CD4-positive, alpha-beta T cell treated with Interleukin-6 at 100 ng/mL for 8 hours (primary cell): ENCODE measurements at regions not wholly inside any gene's neighbourhood (a gene's known extent, or its start where the extent isn't known, plus 50 kb on each side); places are given as distances from the start of the nearest gene placed in this dataset.
"Not testable (repeated sequence)": the region's sequence is repeated elsewhere in the genome, so short reads cannot be mapped to it uniquely, and the experiment has no call there.

Source experiments
- DNase-seq: peaks from one replicate; pipeline ENCODE4 v3.0.0-alpha.2; 2020; ENCODE audit warnings: mixed read lengths, low spot score

DNA sequence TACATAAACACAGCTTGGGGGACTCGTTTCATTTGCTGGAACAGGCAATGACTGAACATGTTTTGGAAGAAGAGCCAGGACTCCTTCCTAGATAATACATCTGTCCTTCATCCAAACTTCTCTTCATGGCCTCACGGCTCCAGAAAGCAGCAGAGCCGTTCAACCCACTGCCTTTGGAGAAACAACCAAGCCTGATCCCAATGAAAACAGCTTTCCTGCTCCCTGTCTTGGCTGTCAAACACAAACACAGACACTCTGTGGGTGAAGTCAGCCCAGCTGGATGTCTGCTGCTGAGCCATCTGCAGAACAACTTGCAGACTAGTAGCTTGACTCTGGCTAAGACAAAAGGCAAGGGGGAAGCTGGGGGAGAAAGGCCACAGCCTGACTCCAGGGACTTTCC lies 345.1 kb upstream of the PSMD7 start:
- no peak for DNase-seq

DNA sequence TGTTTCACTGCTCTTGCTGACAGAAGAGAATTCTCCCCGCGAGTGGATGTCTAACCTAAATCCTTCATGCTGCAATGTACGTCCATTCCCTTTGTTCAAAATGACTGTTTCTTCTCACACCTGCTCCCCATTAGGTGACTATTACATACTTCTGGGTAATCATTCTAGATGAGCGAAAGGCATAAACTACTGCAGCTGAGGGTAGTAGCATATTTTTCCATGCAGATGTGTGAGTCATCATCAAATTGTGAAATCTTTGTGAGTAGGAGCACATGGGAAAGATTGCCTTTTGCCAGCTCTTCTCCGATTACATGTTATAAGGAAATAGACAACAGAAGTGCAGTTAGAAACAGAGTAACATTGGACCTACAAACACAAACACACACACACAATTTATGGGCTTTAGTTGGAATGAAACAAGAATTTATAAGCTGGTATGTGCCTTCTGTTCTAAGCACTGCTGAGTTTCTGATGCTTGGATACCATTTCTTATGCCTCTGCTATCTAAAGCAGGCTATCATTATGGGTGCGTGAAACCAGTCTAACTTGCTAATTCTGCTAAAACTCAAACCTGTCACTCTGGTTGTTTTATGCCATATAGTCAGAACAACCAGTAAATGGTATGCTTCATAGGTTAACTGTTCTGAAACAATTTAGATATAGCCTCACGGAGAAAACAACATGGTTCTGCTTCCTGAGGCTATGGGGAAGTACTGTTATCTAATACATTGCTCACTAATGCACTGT lies 346.9 kb upstream of the PSMD7 start:
- no peak for DNase-seq

- no peak for DNase-seq
Observed at GRCh38 chr16:73945631-73946030, 351.0 kb upstream of the PSMD7 start.

DNA sequence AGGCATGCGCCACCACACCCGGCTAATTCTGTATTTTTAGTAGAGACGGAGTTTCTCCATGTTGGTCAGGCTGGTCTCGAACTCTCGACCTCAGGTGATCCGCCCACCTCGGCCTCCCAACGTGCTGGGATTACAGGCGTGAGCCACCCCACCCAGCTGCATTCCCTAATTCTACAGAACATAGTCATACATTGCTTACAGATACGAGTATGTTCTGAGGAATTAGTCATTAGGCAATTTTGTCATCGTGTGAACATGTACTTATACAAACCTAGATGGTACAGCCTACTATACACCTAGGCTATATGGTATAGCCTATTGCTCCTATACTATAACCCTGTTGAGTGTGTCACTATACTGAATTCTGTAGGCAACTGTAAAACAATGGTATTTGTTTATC lies 353.4 kb upstream of the PSMD7 start:
- DNase-seq: not testable (repeated sequence)

- DNase-seq: not testable (repeated sequence)
Observed at GRCh38 chr16:73940786-73941185, 355.8 kb upstream of the PSMD7 start.

DNA sequence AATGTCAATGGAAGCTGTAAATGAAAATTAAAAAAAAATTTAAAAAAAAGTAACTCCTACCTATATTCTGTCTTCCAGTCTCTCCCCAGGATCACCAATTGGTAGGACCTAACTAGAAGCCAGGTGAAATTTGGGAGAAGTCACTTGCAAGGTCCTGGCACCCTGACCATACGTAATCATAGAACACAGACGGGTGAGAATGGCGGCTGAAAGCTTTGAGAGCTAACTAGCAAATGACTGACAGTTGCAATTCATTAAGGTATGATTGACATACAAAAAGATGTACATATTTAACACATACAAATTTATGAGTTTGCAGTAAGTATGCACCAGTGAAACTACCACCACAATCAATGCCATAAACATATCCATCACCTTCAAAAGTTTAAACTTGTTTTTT lies 372.7 kb upstream of the PSMD7 start:
- no peak for DNase-seq

DNA sequence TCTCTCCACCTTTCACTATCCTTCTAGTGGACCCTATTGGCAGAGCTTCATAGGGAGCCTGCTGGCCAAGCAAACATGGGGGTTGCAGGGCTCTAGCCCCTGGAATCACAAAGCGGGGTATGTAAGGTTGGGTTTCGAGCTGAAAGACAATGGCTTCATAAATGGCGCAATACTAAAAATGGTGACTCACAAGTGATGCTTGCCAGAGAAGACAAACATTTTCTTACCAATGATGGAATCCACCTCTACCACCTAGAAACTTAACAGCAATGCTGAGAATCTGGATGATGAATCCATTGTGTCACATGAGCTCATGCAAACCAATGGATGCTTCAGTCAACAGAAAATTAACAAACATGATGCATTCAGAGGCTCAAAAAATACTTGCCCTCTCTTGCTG lies 375.3 kb upstream of the PSMD7 start:
- no peak for DNase-seq

DNA sequence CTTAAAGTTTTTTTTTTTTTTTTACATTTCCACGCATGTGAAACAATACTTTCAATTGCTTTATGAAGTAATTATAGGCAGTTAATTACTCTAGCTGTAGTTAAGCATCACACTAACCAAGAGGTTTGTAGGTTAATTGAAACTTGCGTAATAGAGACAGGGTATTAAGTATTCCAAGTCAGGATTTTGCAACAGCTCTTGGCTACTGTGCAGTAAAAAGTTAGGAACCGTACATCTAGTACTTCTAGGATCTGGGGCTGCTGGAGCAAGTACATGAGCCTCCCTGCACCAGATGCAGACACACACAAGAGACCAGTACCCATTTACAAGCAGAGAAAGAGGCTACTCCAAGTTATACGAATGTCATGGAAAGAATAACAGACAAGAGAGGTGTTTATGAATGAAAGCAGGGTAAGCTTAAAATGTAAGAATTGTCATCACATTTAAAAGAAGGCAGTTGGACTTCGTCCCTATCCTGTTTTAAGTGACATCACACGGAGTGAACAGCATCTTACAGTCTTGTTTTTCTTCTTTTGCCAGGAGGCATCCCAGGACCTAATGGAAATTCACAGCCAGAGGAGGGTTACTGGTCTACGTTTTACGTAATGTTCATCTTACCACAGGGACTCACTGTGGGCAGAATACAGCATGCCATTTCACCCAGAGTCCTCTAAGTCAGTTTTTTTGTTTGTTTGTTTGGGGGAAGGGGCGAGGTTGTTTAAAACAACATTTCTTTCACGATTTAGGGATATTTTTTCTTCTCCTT lies 379.6 kb upstream of the PSMD7 start:
- no peak for DNase-seq

- DNase-seq: no peak
Observed at GRCh38 chr16:73915935-73916334, 380.7 kb upstream of the PSMD7 start.

DNA sequence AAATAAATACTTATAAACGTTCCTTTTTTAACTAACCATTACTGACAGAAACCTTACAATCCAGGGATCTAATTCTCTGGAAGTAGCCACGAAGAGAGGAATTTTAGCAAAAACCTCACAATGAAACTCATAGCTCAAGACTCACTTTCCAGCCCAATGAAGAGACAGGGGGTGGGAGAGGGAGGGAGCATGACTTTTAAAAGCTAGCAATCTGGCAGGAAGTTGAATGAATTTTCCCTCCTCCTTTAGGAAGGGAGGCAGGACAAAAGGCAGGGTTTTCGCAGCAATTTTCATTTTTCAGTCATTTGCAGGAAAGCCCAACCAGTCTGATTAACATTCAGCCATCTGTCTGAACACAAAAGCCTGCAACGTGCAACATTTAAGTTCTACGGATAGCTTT lies 381.5 kb upstream of the PSMD7 start:
- DNase-seq: no peak

DNA sequence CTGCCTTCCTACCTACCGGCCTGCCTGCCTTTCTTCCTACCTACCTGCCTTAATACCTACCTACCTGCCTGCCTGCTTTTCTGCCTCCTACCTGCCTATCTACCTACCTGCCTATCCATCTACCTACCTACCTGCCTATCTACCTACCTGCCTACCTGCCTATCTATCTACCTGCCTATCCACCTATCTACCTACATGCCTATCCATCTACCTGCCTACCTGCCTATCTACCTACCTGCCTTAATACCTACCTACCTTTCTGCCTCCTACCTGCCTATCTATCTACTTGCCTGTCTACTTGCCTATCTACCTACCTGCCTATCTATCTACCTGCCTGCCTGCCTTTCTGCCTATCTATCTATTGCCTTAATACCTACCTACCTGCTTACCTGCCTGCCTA lies 383.8 kb upstream of the PSMD7 start:
- DNase-seq: no peak

DNA sequence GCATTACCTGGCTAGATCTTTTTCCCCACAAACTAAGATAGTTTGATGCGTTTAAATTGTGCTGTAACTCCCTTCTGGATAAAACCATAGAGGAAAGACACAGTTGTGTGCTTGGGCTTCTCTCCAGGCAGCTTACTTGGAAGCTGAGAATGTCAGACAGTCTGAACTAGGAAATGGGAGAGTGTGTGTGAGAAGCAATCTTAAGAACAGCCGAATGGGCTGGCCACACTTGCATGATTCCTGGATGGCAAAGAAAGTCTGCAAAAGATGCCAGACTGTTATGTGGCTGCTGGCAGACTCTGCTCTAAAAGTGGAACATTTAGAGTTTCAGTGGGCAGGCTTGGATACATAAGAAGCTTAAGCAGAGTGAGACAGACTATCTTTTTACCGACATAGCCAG lies 384.3 kb upstream of the PSMD7 start:
- no peak for DNase-seq

DNA sequence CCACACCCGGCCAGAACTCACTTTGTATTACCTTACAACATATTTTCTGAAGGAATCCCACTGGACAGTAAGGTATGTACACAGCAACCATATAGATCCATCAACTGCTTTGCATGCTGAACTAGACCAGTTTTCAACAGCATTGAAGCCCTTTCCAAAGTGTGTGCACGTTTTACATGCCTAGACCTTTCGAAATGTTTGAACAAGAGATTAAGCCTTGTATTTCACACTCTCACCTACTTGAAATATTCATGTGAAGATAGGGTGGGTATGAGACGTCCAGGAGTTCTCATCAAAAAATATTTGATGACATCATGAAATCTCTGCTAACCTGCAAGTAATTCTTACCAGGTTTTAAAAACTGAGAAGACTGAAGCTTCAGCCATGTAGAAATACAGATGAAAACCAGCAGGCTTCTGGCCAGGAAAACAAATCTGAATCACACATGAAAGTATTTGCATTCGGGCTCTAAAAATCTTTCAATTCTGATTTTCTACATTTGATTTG lies 387.0 kb upstream of the PSMD7 start:
- no peak for DNase-seq

DNA sequence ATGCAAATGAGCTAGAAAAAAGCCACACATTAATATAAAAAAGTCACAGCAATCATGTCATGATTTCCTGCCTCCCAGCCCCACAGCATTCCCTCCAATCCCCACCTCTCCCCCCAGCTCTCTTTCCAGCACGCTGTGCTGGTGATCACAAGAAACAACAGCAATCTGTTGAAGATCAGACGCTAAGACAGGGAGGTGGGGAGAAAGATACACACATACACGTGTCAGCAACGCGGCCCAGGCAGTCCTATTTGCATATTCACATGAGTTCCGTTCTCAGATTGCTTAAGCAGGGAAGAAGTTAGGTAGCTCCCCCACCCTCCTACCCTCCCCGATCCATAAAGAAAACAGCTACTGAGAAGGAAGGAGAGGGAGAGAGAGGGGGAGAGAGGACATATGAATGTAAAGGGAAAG lies 405.5 kb upstream of the PSMD7 start:
- DNase-seq: no peak

GRCh38 chr16:73890186-73891128 lies 406.2 kb upstream of the PSMD7 start:
- DNase-seq: no peak

GRCh38 chr16:73888840-73889490 lies 407.6 kb upstream of the PSMD7 start:
- DNase-seq: no peak

GRCh38 chr16:73887911-73888310 lies 408.7 kb upstream of the PSMD7 start:
- DNase-seq: no peak

GRCh38 chr16:73886426-73886825 lies 410.2 kb upstream of the PSMD7 start:
- no peak for DNase-seq

GRCh38 chr16:73885319-73885718 lies 411.3 kb upstream of the PSMD7 start:
- DNase-seq: no peak

- no peak for DNase-seq
Observed at GRCh38 chr16:73883841-73884240, 412.8 kb upstream of the PSMD7 start.

- DNase-seq: no peak
Observed at GRCh38 chr16:73883126-73883525, 413.5 kb upstream of the PSMD7 start.

DNA sequence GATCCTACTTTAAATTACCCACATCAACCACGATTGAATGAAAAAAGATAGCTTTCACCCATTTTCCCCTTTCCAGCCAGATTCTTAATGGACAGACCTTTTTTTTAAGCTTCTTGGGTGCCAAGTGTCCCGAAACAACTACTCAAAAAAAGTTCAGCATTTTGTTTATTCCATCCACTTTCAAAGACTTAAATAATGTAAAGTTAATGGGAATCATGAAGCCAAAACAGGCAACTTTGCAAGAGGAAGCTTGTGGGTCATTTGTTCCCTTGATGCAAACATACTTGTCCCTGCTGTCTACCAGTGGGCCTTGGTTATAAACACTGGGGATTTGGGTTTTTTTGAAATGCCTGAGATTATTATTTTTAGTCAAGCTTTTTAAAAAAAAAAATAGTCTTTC lies 414.0 kb upstream of the PSMD7 start:
- DNase-seq: no peak
